ENCODE measurements at regions not wholly inside any gene's neighbourhood (a gene's known extent, or its start where the extent isn't known, plus 50 kb on each side); places are given as distances from the start of the nearest gene placed in this dataset.
A peak's percentile ranks its signal among the peaks of the same experiment; 100 is the strongest.

DNA sequence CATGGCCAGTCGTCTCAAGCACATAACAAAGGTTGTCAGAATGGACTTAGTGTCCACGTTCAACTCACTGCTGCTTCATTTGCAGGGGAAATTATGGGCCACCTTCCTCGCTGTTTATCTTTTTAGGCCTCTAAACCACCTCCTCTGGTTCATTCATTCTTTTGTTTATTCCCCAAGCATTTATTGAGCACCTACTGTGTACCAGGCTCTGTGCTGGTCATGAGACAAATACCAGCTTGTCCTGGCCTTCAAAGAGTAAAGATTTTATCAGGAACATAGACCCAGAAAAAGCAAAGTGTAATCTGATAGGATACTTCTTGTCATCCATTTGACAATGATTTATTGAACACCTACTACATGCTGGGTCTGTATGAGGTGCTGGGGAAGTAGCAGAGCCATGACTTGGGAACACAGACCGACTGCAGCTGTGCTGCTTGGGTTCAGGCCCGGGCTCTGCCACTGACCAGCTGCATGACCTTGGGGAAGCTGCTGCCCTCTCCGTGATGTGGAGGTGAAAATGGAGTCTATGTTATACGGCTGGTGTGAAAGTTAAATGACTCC lies 63.4 kb upstream of the SLC6A6 start:
- no peak for DNase-seq

DNA sequence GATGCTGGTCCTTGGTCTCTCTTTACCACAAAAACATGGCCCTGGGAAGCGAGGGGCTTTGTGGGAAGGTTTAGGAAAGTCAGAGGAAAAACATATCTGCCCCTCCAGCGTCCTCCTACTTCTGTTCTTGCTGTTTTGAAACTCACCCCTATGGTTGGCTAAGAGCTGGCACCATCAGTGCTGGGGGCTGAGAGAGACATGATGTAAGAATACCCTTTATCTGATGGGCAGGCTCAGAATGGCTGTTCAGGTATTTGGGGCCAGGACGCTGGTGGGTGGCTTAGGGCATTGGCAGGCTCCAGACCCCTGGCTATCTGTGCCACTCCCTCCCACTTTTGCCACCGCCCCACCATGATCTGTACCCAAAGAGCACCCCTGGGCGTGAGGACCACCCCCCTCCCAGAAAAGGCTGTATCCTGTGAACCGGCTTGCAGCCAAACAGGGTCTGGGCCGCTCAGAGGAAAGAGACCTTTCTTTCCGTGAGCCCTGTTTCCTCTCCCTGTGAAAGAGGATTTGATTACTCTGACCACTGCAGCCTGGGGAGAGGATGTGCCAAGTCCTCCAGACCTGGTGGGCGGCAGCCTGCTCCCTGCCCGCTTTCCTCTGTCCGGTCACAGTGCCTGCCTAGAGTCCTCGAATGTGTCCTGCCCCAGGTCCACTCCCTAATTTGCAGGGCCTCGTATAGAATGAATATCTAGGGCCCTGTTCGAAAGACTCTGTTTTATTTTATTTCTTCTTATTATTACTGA lies 61.3 kb upstream of the SLC6A6 start:
- no peak for DNase-seq

GRCh38 chr3:14343338-14344112 lies 58.9 kb upstream of the SLC6A6 start:
- DNase-seq, result no peak

DNA sequence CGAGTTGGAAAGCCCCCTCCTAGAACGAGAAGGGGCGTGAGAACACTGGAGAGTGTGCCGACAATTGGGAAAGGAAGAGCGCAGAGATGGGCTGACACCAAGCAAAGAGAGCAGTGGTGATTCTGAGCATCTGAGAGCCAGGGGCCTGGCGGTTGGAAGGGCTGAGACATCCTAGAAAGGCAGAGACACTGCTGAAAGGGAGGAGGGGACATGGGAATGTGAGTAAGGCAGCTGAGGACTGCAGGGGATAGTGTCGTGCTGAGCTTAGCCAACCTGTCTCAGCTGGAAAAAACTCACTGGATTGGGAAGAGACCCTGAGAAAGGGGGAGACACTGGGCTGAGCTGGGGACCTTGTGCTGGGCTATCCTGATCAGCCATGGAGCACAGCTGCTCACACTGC lies 58.1 kb upstream of the SLC6A6 start:
- no peak for DNase-seq

GRCh38 chr3:14345496-14346150 lies 56.8 kb upstream of the SLC6A6 start:
- no peak for DNase-seq

DNA sequence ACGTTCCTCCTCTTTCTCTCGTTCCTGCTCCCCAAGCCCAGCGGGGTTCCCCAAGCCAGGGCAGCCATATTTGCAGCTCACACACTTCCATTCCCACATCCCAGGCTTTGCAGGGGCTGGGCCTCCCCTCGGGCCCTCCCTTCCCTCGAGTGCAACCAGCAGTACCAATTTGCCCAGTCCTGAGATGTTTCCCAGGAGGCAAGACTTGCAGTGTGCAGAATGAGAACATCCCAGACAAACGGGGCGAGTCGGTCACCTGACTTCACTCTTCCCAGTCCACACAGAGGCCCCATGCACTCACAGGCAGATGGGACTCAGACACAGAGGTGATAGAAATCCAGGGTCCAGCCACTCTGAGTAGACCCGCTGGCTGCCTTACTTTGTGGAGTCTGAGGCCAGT lies 56.2 kb upstream of the SLC6A6 start:
- DNase-seq, result no peak

DNA sequence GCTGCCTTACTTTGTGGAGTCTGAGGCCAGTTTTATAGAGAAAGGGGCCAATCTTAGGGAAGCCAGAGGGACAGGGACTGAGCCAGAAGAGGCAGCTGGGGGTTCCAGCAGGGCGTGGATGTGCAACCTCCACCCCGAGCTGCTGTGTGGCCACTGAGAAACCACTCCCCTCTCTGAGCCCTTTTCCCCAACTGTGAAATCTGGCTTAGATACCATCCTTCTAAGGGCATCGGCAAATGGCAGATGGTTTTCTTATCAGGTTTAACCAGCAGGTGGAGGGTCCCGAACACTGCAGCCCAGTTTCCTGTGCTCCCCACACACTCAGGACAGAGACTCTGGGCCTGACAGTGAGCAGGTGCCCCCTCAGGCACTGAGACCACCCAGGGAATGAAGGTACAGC lies 55.8 kb upstream of the SLC6A6 start:
- no peak for DNase-seq

GRCh38 chr3:14347110-14347509 lies 55.3 kb upstream of the SLC6A6 start:
- DNase-seq, result no peak

- DNase-seq, result no peak
These were observed 50.8 kb upstream of the SLC6A6 start for GRCh38 chr3:14351617-14352001.

GRCh38 chr3:14352002-14352627 lies 50.3 kb upstream of the SLC6A6 start:
- DNase-seq, result peak in 1 of 2 donors; percentile 15
